ENCODE measurements at regions not wholly inside any gene's neighbourhood (a gene's known extent, or its start where the extent isn't known, plus 50 kb on each side); places are given as distances from the start of the nearest gene placed in this dataset.

DNA sequence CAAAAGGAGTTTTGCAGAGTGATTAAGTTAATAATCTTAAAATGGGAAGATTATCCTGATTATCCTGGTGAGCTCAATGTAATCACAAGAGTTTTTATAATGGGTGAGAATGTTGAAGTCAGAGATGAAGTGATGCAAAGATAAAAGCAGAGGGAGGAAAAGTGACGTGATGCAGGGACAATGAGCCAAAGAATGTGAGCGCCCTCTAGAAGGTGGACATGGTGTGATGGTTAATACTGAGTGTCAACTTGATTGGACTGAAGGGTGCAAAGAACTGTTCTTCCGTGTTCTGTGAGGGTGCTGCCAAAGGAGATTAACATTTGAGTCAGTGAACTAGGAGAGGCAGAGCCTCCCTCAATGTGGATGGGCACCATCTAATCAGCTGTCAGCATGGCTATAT lies 569.6 kb upstream of the AGTR1 start:
- Histone ChIP-seq H4K20me1 (ENCODE audit: control insufficient read depth, insufficient read depth) (no peaks in the 10 kb centered on the region), H3K27me3 (replicated peaks in 1 of 2; ENCODE audit: control insufficient read depth in 2 of 2, insufficient read depth in 2 of 2, low read length in 1 of 2) (no peaks in the 10 kb centered on the region), H3K27ac (ENCODE audit: control insufficient read depth, insufficient read depth) (no peak overlapping the region), H3K4me3 (no peak overlapping the region), H3K9ac (ENCODE audit: control insufficient read depth, insufficient read depth, low read length) (no peak overlapping the region), H3K79me2 (ENCODE audit: control insufficient read depth, insufficient read depth, low read length) (no peaks in the 10 kb centered on the region), H3K36me3 (ENCODE audit: control insufficient read depth in 2 of 2, insufficient read depth in 2 of 2, low read length in 1 of 2) (no peaks in the 10 kb centered on the region), H3K9me3 (replicated peaks; ENCODE audit: control insufficient read depth, insufficient read depth, low read length) (no peaks in the 10 kb centered on the region), H2AFZ (ENCODE audit: control insufficient read depth, low read depth, low read length) (no peak overlapping the region), H3K4me2 (ENCODE audit: control insufficient read depth, insufficient read depth) (no peak overlapping the region), H3K4me1 (ENCODE audit: control insufficient read depth, insufficient read depth, low read length) (no peaks in the 10 kb centered on the region)
- ChIA-PET SMC1A (ENCODE audit: uncharacterized antibody, unreplicated experiment) (no interaction called here), POLR2A (no interaction called here), RAD21 (ENCODE audit: unreplicated experiment) (no interaction called here), CTCF (no interaction called here)
- no TSS peak for BruUV-seq (replicated peaks)
- in situ Hi-C loops (cut with MboI), result no loop called here
- intact Hi-C loops (cut with micrococcal nuclease; ENCODE audit: unreplicated experiment), result no loop called here
- TF ChIP-seq CHD1 (IDR thresholded peaks at IDR 0.05; ENCODE audit: low read depth, low read length) (no peak), RAD21 (IDR thresholded peaks at IDR 0.05; ENCODE audit: insufficient read depth, low read depth, low read length) (0 out of 2 replicates have a peak, but pooled peaks have one; percentile 7)
- TF ChIP-seq, protein P1, sequence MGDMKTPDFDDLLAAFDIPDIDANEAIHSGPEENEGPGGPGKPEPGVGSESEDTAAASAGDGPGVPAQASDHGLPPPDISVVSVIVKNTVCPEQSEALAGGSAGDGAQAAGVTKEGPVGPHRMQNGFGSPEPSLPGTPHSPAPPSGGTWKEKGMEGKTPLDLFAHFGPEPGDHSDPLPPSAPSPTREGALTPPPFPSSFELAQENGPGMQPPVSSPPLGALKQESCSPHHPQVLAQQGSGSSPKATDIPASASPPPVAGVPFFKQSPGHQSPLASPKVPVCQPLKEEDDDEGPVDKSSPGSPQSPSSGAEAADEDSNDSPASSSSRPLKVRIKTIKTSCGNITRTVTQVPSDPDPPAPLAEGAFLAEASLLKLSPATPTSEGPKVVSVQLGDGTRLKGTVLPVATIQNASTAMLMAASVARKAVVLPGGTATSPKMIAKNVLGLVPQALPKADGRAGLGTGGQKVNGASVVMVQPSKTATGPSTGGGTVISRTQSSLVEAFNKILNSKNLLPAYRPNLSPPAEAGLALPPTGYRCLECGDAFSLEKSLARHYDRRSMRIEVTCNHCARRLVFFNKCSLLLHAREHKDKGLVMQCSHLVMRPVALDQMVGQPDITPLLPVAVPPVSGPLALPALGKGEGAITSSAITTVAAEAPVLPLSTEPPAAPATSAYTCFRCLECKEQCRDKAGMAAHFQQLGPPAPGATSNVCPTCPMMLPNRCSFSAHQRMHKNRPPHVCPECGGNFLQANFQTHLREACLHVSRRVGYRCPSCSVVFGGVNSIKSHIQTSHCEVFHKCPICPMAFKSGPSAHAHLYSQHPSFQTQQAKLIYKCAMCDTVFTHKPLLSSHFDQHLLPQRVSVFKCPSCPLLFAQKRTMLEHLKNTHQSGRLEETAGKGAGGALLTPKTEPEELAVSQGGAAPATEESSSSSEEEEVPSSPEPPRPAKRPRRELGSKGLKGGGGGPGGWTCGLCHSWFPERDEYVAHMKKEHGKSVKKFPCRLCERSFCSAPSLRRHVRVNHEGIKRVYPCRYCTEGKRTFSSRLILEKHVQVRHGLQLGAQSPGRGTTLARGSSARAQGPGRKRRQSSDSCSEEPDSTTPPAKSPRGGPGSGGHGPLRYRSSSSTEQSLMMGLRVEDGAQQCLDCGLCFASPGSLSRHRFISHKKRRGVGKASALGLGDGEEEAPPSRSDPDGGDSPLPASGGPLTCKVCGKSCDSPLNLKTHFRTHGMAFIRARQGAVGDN (IDR thresholded peaks at IDR 0.05), result no peak
- DNase-seq (ENCODE audit: low read depth, low spot score) (no peak), FAIRE-seq (no peak), ATAC-seq (no peak)
- 17% methylated on average over 3 of the region's 3 CpGs for WGBS (ENCODE audit: insufficient coverage, insufficient replicate concordance, low lambda C conversion rate, missing lambda C conversion rate)
